HG03135 (cell line): ENCODE measurements at regions not wholly inside any gene's neighbourhood (a gene's known extent, or its start where the extent isn't known, plus 50 kb on each side); places are given as distances from the start of the nearest gene placed in this dataset.

Experiments used
- ATAC-seq: cut with Tn5 transposase; IDR thresholded peaks from one replicate; pipeline ENCODE4 v1.9.1; 2021; ENCODE audit warnings: mild to moderate bottlenecking, moderate library complexity; ENCODE audit not compliant: unreplicated experiment

GRCh38 chr1:38436749-38437148 lies 390.2 kb upstream of the POU3F1 start:
- no peak for ATAC-seq

DNA sequence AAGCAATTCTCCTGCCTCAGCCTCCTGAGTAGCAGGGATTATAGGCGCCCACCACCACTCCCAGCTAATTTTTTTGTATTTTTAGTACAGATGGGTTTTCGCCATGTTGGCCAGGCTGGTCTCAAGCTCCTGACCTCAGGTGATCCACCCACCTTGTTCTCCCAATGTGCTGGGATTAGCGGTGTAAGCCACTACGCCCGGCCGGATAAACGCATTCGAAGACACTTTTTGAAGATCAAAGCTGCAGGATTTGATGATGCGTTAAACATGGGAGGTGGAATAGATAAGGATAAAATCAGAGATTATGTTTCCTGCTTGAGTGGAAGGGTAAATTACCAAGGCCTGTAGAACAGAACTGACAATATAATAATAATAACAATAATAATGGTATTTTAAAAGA lies 389.4 kb upstream of the POU3F1 start:
- ATAC-seq, result no peak

- ATAC-seq, result no peak
Observed at GRCh38 chr1:38433084-38433722, 386.6 kb upstream of the POU3F1 start.

DNA sequence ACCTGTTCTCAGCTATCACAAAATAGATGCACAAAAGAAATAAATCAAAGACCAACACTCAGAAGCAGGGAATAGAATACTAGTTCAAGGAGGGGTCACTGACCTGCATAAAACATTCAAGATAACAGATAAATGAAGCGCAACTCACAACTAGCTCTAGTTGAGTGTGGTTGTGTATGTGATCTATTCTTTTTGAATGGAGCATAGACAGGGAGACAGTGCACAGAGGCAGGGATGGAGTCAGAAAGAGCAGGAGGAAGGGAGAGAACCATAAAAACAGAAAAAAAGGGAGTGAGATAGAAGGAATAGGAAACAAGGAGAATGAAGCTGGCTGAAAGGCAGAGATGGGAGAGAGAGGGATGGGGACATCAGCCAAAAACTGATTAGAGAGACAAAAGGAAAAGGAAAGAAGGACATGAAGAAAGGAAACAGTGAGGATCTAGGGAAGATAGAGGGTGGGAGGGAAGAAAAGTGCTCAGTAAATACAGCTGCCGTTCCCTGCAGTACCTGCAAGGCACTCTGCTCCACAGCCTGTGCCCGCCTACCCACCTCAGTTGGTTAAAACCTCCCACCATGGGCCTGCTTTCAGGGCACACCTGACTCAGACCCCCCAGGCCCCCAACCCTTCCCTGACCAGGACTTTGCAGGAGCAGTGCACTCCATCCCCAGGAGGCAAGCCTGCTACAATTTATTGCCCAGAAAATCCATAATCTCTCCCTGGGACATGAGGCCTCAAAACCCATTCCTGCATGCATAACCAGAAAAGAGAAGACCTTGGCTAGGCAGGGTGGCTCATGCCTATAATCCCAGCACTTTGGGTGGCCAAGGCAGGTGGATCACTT lies 385.2 kb upstream of the POU3F1 start:
- ATAC-seq, result no peak

DNA sequence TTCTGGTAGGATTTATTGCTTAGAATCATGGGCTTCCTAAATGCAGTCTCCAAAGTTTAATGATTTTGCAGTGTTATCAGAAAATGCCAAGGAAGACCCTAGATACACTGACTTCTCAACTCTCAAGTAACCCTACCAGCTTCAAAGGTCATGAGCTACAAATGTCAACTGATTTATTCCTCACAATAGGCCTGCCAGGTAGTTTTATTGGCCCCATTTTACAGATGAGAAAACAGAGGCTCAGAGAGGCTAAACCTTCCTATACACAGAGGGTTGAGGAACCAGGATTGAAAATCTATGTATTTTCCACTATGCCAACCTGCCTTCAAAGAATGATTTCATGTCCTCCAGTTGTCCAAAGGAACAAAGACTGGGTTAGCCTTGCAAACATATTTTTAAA lies 384.4 kb upstream of the POU3F1 start:
- ATAC-seq, result no peak

DNA sequence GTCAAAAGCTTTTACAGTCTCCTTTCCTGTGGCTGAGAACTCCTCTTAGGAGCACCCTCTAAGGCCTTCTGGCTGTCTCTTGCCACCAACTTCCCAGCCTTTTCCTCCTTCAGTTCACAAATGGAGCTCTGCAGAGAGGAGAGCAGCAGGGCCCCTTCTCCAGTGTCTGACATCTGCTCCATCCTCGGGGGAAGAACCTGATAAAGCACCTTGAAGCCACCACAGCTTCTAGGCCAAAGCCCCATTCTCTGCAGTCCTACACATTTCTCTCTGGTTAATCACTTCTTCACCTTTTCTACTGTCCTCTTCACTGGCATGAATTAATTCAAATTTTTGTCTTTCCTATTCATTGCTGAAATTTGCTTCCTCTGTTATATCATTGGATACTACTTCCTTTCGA lies 378.1 kb upstream of the POU3F1 start:
- ATAC-seq, result no peak

GRCh38 chr1:38420666-38421065 lies 374.1 kb upstream of the POU3F1 start:
- ATAC-seq, result no peak

DNA sequence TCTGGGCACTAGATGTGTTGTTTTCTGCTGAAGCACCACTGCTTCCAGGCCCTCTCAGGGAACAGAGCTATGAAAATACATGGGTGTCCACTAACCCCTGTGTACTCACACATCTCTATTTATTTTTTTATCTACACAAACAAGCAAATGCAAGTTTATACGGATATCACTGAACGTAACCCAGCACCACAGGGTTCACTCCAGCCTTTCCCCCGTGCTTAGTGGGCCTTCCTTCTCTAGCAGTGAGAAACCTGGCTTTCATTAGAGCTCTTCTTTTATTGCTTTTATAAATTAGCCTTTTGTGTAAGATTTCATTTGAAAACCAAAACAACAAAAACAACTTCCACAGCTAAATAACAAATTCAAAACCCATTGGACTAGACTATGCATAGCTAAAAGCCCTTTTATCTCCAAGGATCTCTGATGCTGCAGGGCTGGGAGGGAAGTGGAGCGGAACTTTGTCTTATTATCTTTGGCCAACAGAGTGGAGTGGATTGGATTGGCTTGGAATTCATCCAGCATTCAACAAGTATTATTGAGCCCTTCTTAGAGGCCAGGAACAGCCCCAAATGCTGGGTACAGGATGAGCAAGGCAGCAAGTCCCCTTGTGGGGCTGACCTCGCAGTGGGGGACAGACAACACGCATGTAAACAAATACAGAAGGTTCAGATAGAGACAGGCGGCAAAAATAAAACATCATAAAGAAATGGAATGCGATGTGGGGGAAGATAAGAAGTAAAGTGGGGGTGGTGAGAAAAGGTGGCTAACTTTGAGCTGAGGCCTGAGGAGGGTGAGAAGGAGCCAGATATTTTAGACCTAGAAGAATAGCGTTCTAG lies 371.8 kb upstream of the POU3F1 start:
- no peak for ATAC-seq

DNA sequence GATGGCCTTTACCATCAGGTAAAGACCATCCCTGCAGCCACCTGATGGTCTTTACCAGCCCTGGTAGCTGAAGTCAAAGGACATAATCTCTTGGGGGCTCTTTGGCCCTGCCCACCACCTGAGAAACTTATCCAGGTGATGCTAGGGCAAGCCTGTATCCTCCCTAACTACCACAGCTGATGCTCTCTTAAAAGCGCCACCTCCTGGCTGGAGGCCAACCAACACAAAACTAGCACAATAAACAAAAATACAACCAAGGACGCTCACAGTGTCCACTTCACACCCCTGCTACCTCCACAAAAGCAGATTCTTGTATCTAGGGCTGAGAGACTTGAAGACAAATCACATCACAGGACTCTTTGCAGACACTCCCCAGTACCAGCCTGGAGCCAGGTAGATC lies 357.1 kb upstream of the POU3F1 start:
- no peak for ATAC-seq

DNA sequence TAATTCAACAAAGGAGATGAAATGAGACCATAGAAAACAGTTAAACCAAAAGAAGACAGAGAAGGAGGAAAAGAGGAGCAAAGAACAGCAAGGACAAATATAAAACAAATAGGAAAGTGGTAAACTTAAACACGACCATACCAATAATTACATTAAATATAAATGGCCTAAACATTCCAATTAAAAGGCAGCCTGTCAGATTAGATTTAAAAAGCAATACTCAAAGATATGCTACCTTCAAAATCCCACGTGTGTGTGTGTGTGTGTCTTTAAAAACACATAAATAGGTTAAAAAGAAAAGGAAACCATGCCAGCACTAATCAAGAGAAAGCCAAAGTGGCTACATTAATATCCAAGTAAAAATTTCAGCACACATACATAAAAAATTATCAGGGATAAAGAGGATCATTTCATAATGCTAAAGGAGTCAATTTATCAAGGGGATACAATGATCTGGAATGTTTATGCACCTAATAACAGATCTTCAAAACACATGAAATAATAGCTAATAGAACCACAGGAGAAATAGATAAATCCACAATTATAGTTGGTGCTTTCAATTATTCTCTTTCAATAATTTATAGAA lies 355.7 kb upstream of the POU3F1 start:
- ATAC-seq, result no peak

- no peak for ATAC-seq
Observed at GRCh38 chr1:38396606-38397005, 350.0 kb upstream of the POU3F1 start.

GRCh38 chr1:38394303-38394702 lies 347.7 kb upstream of the POU3F1 start:
- ATAC-seq, result no peak

GRCh38 chr1:38392861-38393260 lies 346.3 kb upstream of the POU3F1 start:
- no peak for ATAC-seq

- no peak for ATAC-seq
Observed at GRCh38 chr1:38381256-38381655, 334.7 kb upstream of the POU3F1 start.

GRCh38 chr1:38376577-38376976 lies 330.0 kb upstream of the POU3F1 start:
- ATAC-seq, result no peak

GRCh38 chr1:38375035-38375434 lies 328.4 kb upstream of the POU3F1 start:
- ATAC-seq, result no peak

DNA sequence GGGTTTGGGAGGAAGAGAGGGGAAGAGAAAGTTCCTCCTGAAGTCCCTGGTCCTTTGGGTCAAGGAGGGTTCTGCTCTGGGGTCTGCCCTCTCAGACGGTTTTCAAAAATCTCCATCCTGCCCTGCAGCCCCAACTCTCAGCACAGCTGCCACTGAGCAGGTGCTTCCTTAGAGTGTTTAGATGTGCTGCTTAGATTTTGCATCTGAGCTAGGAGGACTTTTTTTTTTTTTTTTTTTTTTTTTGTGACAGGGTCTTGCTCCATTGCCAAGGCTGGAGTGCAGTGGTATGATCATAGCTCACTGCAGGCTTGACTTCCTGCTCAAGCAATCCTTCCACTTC lies 324.9 kb upstream of the POU3F1 start:
- no peak for ATAC-seq

DNA sequence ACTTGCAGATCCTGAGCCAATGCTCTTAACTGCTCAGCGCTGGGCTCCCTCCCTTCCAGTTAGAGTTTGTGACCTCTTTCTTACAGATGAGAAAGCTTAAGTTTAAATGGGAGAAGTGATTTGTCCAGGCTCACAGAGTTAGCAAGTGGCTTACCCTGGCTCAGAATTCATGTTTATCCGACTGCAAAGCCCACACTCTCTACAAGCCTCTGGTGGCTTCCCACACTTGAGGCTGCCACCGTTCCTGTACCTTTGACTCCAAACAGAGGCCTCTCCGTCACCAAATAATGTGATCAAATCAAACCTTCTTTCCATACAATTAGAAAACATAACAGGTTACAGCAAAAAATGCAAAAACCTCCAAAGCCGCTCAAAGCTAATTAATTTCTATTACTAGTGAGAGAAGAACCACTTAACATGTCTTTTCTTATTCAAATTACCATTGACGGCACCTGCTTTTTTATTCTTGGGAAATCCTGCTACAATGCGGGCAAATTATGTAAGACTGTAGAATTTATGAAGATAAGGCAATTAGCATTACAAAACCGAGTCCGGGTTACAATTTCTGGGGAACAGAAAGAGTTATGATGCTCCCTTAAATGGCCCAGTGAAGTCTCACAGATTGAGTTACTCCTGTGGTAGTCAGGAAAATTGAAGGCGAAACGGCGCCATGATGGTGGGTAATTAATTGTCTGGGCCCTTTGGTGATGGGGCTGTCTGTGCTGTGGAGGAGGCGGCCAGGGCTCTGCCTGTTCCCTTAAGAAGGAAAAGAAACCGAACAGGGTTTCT lies 324.3 kb upstream of the POU3F1 start:
- ATAC-seq, result no peak

- no peak for ATAC-seq
Observed at GRCh38 chr1:38365242-38365641, 318.6 kb upstream of the POU3F1 start.

DNA sequence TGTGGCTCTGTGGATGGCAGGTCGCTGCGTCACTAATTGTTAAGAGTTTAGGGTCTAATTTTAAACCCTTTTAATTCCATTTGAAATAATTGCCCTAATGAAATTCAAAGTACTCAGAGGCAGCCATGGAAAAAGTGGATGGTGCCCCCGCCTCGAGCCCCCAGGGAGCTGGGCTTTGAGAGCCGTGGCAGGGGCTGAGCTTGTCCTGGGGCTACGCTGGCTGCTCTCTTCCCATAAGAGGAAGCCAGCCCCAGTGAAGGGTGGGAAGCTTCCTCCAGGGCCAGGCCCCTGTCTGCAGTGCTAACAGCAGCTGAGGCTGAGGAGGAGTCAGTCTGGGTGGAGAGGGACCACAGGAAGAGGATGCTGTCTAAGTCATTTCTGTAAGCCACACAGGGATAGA lies 315.0 kb upstream of the POU3F1 start:
- ATAC-seq, result no peak

DNA sequence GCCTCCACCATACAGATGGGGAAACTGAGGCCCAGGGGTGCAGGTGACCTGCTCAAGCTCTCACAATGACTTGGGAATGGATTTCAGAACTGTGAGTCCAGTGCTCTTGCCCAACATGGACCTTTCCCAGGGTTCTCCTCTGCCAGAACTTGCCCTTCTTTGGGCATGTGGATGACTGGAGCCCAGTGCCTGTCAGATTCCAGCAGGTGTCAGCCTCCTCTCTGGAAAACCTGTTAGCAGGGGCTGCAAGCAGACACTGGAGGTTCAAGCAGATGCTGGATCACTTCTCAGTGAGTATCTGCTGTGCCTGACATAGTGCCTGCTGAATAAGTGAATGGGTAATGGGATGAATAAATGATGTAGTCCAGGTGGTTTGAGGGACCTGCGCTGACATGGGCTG lies 314.2 kb upstream of the POU3F1 start:
- no peak for ATAC-seq
